DMS 273 (cell line): ENCODE measurements at regions not wholly inside any gene's neighbourhood (a gene's known extent, or its start where the extent isn't known, plus 50 kb on each side); places are given as distances from the start of the nearest gene placed in this dataset.

Experiments
- DNase-seq: peaks from one replicate; lab custom pipeline; 2025; ENCODE audit not compliant: unreplicated experiment; lab: John Stamatoyannopoulos, UW

DNA sequence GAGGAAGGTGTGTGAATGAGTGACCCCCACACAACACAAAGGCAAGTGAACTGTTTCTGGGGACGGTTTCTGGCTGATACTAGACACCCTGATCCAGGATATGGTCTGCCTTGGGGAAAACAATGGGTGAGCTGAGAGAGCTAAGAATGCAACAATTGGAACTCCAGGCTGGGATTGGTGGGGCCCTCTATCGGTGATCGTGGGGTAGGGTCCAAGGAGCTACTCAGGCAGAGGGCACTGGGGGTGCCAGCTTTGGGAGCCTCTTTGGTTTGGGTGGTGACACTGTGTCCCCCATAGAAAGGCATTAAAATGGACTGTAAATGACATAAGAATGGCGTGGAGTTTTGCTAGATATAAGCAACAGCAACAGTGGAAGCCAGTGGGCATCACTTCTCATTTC lies 439.1 kb downstream of the DMAC1 start:
- no peak for DNase-seq

DNA sequence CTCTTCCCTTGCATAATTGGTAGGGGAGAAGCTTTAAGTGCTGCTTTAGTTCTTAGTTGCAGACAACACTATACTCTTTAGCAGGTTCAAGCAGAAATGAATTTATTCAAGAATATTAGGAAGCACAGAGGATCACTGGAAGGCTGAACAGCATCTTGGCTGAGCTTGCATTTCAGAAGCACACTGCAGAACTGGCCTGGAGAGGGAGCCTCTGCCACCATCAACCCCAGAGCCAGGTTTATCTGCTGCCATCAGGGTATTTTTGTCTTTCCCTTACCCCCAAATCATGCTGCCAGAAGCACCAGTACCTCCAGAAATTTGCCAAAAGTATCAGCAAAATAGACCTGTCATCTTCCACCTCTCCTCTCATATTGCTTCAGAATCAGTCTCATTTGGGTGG lies 440.7 kb downstream of the DMAC1 start:
- DNase-seq, result no peak

DNA sequence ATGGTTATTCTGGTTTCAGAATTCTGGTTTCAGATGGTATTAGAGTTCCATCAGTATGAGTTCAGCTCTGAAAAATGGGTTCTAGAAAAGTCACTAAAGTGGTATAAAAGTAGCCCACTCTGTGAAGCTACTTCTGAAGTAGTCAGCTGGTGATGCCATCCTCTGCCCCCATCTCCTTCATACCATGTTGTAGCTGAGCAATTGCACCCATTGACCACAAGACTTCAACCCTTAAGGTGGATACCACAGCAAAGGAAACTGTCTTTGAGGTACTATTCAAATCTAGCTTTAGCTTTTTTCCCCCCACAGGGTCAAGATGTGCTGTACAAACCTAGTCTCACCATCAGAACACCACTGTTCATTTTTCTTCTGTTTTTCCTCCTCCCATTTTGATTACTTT lies 444.9 kb downstream of the DMAC1 start:
- no peak for DNase-seq

DNA sequence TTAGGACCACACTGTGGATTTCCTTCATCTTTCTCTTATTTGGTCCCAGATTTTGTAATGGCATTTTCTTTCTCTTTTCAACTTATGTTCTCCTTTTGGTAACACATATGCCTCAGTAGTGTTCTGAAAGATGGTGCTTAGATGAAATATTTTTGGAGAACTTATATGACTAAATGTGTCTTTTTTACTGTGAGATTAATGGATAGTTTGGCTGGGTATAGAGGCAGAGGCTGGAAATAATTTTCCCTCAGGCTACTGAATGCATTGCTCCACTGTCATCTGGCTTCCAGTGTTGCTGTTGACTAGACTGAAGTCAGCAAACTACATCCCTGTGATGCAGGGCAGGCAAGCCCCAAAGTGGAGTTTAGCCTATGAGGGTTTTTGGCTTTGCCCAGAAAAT lies 450.9 kb downstream of the DMAC1 start:
- no peak for DNase-seq

DNA sequence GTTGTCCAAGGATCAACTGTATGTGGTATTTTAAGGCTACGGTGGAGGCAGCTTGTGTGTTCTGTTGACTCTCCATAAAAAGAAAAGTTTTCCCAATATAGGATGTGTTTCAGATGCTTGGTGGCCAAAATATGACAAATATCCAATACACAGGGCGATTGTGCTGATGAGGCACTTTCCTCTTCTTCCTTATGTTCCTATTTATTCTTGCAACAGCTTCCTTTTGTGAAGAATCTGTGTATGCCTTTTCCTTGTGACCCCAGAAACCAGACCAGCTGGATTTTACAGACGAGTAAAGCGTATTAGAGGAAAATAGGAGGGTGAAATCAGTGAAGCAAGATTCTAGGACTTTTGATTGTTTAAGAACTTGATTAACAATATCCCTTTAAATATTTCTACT lies 452.0 kb downstream of the DMAC1 start:
- no peak for DNase-seq

DNA sequence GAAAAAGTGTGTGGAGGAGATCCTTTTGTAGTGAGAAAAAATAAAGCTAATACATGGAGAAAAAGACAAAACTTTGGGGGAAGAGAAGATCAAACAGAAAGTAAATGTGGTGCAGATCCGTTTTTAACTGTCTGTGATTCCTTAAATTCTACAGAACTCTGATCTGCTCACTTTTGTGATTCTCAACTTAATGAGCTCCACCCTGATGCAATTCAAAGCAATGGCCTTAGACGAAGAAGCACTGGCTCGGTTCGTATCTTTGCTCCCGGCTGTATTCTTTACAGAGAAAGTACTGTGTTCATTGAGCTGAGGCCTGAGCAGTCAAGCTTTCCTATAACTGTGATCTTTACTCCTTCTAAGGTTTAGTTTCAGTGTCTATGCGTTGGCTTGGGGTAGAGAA lies 453.4 kb downstream of the DMAC1 start:
- no peak for DNase-seq

DNA sequence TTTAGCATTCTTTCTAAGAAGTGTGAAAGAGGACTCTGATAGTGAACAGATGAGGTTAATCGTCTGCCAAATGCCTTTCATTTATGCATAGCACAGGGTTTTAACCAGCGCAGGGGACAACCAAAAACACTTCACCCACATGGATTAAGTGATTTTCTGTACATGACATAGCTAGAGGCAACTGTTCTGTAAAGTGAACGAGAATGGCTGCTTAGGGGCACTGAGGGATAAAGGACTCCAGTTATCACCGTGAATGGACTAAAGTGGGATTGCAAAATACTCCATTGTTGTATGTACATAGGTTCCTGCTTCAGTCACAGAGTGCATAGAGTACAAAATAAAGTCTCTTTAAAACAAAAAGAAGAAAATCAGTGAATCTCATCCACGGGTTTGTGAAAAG lies 456.8 kb downstream of the DMAC1 start:
- no peak for DNase-seq

DNA sequence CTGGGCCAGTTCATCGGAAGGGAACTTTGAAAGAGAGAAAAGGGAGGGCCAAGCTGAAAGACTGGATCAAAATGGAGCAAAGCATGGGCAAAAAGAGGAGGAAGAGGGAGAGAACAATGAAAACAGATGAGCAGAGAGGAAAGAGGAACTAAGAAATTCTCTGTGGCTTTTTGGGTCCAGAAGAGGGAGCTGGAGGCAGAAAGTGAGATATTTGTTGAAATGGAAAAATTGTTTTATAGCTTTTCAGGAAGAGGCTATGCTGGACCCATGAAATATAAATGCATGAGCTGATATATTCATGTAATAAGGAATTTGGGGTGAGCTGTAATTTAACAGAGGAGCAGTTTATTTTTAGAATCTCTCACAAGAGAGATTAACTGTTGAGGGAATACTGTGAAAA lies 457.3 kb downstream of the DMAC1 start:
- DNase-seq, result no peak

DNA sequence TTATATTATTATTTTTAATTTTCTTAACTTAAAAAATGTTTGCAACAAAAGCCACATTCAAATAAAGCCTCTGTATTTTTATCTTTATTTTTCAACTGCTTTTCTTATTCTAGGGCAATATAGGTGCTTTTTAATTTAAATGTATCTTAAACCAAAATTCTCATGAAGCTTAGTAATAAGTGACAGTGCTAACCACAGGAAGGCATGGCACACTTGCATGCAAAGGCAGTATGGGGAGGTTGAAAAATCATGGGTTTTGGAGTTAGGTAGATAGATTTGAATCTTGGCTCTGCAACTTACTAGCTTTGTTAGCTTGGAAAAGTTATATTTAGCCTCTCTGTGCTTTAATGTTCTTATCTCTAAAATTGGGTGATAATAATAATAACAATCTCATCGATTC lies 458.0 kb downstream of the DMAC1 start:
- no peak for DNase-seq

DNA sequence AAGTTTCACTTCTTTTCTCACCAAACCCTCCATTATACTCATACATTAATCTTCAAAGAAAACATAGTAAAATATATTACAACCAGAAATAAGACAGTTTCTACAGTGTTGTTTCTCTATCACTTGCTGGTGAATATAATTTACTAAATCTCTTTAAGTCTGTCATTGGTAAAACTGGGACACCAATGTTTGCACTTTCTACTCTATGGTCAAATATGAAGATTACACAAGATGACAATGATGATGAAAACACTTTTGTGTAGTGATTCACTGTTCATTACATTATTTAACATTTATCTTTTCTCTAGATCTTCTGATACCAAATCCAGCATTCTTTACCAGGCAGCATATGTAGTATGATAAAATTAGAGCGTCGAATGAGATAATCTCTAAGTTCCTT lies 459.1 kb downstream of the DMAC1 start:
- DNase-seq, result no peak

DNA sequence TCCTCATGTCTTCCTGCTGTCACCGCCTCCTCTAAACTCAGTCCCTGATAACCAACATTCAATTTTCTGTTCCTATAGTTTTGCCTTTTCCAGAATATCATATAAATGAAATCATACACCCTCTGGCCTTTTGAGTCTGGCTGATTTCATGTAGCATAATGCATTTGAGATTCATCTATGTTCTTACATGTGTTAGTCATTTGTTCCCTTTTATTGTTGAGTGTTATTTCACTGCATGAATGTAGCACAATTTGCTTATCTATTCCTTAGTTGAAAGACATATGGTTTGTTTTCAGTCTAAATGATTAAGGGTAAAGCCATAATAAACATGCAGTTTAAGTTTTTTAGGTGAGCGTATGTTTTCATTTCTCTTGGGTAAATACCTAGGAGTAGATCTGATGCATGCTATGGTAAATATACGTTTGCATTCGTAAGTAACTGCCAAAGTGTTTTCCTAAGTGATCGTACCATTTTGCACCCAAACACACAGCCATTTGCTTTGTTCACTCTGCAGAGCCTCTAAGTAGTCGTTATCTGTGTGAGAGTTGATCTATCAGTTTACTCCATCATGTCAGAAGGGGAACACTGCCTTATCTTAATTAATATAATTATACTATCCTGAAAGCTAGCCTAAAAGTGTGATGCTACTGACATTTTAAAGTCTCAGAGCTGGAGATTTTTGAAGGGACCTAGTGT lies 460.8 kb downstream of the DMAC1 start:
- DNase-seq, result no peak

DNA sequence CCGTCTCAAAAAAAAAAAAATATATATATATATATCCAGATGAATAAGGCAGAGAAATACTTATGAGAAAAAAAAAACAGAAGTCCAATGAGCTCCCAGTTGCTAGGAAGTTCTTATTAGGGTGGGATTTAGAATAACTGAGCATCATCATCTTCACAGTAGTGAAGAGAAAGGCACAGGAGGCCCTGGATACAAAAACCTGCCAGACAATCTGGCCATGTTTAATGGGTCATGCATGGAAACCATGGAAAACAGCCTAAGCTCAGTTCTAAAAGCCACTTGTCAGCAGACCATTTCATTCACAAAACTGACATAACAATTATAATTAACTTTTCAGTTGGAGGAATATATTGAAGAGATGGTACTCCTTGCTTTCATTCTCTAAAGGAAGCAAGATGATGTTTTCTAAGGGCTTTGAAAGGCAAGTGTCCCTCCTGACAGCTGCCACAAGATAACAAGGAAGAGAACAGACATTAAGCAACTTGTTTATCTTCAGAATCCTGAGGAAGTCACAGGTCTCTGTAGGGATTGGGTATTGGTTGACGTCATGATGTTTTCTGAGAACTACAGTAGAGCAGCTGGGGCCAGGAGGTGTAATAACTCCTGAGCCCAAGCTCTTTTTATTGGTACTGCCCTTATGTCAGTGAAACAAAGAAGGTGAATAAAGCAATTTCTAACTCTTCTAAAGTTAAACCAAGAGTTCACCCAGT lies 463.1 kb downstream of the DMAC1 start:
- peak; percentile 58 for DNase-seq

DNA sequence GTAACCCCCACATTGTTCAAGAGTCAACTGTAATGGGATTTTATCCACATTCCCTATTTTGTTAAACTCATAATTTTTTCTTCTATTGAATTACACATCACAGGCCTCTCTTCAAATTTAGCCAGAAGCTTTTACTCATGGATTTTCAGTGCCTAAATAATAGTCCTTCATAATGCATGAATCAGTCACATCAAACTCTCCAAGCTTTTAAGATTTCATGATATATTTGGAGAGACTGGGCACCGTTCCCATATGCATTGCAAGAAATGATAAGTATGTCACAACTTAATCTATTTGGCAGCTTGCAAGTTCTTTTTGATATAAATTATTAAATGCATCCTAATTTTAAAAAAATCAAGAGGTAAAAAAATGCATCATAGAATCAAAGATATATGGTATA lies 465.9 kb downstream of the DMAC1 start:
- DNase-seq, result no peak

DNA sequence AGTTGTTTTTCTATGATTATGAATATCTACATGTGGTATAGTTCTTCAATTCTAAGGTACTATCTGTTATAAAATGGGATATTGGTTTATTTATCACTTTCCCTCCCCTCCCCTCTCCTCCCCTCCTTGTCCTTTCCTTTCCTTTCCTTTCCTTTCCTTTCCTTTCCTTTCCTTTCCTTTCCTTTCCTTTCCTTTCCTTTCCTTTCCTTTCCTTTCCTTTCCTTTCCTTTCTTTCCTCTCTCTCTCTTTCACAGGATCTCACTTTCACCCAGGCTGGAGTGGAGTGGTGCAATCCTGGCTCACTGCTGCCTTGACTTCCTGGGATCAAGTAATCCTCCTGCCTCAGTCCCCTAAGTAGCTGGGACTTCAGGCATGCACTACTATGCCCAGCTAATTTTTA lies 466.8 kb downstream of the DMAC1 start:
- DNase-seq, result no peak

DNA sequence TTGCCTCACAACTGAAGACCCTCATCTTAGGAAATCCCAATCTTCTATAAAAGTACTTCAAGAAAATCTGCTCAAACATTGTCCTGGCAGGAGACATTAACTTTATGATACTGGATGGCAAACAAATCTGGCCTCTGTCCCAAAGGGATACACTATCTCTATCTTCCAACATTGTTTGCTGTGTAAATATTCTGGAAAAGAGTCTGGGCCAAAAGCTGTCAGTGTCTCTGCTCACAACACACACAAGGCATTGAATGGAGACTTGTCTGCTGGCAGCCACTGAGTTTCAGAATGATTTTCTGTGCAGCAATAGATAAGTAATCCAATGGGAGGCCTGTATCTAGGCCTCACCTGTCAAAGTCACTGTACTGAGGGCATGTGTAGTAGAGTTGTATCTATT lies 471.1 kb downstream of the DMAC1 start:
- no peak for DNase-seq

DNA sequence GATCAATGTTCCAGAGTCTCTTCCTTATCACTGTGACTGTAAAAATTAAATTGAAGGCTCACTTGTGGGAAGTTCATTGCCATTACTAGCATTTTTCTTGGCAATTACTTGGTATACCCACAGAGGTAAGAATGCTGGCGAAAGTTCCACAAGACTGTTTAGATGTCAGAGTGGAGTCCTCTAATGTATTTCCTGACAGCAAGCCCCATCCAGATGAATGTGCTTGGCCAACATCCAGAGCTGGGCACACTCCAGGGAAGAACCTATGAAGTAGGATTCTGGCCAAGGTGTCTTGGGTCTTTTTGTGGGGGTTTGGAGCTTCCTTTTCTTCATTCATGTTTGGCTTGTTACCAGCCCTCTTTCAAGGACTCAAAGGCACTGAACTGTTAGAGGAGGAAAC lies 473.6 kb downstream of the DMAC1 start:
- DNase-seq, result no peak

DNA sequence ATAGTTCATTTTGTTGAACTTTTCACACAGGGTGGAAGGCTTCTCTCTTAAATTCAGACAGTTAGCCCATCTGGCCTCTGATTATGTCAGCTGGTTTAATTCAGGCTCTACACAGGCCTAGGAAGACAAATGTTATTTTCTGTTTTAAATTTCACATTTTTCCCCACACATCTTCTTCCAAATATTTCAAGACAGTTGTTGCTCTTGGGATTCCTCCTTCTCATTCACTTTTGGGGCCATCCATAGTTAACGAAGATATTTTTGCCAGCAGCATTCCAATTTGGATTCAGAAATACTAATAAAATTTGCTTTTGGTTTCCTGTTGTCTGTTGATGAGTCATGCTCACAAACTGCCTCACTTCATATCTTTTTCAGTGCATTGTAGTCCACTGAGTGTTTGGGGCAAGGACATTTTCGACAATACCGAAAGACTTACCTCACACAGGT lies 475.4 kb downstream of the DMAC1 start:
- peak; percentile 3 for DNase-seq

DNA sequence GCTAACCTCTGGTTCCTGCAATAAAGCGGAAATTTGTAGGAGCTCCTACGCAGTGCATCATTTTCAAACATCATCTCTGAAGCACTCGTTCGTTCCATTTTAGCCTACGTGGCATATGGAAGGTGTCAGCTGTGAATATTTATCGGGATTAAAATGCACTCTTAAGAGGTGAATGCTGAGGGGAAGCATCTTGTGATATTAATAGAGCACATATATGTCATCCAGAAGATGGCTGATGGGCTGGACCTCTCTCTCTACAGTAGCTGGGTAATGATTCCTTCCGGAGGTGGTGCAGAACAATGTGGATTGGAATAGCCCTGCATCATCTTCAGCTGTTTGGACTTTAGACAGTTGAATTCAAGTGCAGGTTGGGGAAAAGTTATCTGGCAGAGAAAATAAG lies 478.7 kb downstream of the DMAC1 start:
- DNase-seq, result no peak

DNA sequence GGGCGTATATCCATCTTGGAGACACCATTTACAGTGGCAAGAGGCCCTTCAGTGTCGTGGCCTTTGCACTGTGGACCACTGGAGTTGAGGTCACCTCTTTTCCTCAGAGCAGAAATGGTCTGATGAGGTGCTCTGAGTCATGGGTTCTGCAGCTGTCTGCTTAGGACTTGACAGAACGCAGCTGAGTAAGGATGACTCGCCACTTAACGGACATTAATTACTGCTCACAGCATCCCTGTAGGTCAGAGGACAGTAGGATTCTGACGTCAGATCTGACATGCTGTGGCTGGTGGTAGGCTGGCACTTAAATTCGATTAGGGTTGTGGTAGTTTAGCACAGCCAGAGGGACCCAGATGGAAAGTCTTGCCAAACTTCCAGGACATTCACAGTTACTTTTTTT lies 479.4 kb downstream of the DMAC1 start:
- peak; percentile 29 for DNase-seq

DNA sequence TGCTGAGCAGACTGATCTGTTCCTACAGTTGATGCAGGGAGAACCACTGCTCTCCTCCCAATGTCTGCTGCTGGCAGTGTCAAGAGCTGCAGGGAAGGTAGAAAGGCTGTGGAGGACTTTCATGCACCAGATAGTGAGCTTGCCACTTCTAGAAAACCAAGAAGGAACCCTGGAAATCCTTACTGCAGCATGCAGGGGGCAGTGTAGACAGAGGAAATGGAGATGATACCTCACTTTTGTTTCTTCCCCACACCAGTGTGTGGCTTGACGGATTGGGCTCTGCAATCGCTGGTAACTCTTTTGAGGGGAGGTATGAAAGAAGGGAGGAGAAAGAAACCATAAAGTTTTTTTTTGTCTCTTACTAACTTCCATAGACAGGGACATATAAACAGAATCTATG lies 480.7 kb downstream of the DMAC1 start:
- DNase-seq, result no peak

DNA sequence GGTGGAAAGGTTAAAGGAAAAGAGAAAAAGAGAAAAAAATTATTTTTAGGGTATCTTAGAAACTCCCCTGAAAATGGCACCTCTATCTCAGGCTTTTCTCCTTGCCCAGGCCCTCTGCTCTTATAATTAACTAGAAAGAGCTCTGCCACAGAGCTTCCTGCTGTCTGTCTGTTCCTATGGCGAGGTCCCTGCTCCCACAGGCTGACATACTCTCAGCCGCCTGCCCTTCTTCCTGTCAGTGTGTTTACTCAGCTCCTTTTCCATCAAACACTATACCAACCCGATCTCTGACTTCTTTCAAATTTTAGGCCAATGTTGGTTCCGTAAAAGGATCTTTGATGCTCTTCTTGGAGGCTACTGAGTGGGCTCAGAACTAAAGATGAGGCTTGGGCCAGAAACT lies 482.6 kb downstream of the DMAC1 start:
- DNase-seq, result no peak

DNA sequence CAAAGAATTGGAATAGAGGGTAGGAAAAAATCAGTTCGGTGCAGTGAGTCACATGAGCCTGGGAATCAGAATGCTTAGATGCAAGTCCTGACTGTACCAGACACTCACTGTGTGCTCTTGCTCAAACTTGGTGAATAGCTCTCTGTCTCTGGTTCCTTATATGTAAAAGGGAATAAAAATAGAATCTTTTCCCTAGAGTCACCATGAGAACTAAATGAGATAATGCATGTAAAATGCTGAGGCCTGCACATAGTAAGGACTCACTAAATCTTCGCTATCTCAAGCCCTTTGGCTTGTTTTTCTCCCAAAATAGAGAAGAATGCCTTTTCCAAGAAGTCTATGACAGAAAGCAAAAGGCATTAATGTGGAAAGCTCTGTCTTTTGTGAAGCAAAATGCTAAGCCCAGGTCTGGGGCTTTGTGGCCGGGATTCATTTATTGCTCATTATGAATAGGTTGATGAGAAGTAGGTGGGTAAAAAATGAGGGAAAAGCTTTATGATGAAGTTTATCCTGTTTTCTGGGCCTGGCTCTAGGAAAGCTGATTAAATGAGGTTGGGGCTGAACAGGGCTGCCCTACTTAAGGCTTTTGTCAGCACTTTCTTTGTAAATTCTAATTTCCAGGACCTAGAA lies 483.3 kb downstream of the DMAC1 start:
- no peak for DNase-seq
